ENCODE measurements at regions not wholly inside any gene's neighbourhood (a gene's known extent, or its start where the extent isn't known, plus 50 kb on each side); places are given as distances from the start of the nearest gene placed in this dataset.
A peak's percentile ranks its signal among the peaks of the same experiment; 100 is the strongest.

DNA sequence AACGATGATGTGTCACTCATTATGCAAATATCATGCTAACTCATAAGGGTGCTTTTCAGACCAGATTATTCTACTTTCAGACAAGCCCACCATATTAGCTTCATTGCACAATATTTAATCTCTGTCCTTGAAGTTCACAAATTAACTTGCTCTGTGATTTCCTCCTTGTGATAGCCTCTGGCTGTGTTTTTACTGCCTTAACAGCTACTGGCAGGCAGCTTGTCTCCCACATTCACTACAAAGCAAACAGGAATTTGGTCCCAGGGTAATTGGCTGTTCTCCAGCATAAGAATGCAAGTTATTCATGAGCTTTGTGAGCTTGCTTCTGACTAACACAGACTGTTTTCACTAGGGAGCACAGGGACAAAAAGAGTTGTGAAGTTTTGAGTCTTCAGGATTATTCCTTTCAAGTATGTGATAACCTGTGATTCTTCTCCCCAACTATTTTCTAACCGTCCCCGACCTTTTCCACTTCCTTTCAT lies 87.9 kb upstream of the HMCN1 start:
- peak; percentile 92 for DNase-seq (ENCODE audit: extremely low read depth, low read depth)

DNA sequence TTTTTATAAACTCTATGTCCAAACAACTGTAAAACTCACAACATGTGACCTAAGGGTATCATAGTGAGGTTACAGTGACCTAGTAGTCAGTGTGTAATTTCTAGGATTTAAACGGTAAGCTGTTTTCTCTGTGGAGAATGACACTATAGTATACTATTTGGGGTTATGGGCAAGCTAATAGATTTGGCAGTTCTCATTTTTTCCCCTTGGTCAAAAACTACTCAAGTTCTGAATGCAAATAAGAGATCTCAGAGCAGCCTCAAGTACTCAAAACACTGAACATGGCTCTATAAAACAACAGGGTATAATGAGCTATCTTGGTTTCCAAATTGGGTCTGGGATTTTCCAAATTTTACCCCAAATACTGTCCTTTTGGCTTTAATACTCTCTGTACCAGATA lies 88.5 kb upstream of the HMCN1 start:
- DNase-seq (ENCODE audit: extremely low read depth, low read depth), result no peak

DNA sequence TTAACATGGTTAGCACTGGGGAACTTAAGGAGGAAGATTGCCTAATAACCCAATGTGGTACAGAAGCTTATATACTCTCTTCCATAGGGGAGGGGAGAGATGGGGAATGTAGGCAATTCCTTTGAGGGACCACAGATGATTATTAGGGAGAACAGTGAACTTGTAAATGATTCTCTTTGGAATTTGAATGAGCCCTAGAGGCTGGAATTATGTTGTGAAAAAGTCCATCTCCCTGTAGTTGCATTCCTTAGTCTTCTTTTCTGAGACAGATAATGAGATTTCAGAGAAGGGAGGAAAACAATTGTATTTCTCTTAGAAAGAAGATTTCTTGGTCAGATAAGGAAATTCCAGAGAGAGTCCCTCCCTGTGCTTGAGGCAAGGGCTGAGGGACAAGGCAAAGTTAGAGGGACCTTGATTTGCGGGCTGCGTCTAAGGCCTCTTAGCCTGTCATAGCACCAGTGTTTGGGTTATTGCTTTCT lies 89.0 kb upstream of the HMCN1 start:
- no peak for DNase-seq (ENCODE audit: extremely low read depth, low read depth)

DNA sequence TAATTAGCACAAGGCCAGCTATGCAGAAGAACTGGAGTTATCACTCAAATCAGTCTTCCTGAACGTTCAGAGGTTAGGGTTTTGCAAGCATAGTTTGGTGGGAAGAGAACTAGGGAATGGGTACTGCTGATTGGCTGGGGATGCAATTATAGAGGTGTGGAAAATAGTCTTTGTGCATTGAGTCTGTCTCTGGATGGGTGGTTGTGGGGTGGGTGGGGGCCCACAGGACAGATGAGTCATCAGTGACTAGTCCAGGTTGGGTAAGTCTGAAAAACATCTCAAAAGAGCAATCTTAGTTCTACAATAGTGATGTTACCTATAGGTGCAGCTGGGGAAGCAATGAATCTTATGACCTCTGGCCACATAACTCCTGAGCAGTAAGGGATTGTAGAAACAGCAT lies 89.7 kb upstream of the HMCN1 start:
- no peak for DNase-seq (ENCODE audit: extremely low read depth, low read depth)

DNA sequence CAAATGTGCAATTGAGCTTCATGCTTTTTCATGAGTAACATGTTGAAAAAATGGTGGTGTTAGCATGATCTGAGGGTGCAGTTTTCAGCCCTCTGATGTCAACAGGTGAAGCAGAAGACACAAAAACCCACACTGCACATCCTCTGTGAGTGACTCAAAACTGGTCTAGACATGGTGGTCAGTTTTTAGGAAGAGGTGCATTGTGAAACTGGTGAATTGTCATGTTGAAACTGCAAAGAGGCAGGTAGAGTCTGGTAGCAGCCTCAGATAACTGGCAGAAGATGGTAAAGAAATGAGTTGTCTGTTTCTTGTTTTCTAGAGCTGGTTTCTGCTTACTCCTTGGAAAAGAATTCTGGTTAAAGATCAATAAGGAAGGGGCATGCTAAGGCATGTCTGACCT lies 97.3 kb upstream of the HMCN1 start:
- DNase-seq (ENCODE audit: extremely low read depth, low read depth), result no peak

DNA sequence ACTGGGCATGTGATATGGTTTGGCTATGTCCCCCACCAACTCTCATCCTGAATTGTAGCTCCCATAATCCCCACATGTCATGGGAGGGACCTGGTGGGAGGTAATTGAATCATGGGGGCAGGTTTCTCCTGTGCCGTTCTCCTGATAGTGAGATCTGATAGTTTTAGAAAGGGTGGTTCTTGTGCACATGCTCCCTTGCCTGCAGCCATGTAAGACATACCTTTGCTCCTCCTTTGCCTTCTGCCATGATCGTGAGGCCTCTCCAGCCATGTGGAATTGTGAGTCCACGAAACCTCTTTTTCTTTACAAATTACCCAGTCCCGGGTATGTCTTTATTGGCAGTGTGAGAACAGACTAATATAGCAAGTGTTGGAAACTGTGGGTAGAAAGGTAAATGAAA lies 99.5 kb upstream of the HMCN1 start:
- DNase-seq (ENCODE audit: extremely low read depth, low read depth), result no peak

DNA sequence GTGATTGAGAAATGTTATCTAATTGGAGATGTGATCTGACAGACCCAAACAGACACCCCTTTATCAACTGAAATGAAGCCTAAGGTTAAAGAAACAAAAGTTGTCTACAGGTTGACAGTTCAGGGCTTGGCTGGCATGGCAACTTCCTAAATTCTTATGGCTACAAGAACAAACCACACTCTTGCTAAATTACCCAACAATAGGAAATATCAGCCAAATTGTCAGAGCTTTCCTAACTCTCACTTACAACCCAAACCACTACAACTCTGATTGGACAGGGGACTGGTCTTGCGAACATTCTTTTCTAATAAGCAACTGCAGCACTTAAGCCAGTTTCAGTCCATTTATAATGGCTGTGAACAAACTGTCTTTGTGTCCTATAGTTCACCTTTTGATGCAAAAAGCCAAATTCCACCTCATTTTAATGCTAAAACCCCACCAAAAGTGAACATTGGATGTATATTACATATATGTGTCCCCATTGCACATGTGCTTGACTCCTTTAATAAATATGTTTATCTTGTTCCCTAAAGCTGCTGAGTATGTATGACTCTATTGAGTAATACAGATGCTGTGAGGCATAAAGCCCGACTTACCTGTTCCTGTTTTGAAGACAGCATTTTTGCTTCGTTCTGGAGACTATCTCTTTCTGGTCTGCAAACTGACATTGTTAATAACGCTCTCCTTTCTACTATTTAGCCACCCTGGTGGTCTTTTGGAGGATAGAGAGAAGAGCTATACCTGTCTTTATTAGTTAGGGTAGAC lies 101.3 kb upstream of the HMCN1 start:
- no peak for DNase-seq (ENCODE audit: extremely low read depth, low read depth)

DNA sequence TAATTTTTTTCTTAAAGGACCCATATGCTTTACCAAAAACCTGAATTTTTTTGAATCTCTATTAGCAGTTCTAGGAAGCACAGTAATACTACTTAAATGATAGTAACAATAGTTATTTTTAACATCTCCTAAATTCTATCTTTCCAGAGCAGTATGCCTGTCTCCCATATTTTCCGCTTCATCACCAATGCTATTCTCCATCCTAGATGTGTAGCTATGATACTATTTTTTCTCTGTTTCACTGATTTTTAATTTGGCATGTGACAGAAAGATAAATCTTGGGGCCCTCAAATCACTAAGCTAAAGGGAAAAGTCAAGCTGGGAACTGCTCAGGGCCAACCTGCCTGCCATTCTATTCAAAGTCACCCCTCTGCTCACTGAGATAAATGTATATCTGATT lies 102.3 kb upstream of the HMCN1 start:
- no peak for DNase-seq (ENCODE audit: extremely low read depth, low read depth)

DNA sequence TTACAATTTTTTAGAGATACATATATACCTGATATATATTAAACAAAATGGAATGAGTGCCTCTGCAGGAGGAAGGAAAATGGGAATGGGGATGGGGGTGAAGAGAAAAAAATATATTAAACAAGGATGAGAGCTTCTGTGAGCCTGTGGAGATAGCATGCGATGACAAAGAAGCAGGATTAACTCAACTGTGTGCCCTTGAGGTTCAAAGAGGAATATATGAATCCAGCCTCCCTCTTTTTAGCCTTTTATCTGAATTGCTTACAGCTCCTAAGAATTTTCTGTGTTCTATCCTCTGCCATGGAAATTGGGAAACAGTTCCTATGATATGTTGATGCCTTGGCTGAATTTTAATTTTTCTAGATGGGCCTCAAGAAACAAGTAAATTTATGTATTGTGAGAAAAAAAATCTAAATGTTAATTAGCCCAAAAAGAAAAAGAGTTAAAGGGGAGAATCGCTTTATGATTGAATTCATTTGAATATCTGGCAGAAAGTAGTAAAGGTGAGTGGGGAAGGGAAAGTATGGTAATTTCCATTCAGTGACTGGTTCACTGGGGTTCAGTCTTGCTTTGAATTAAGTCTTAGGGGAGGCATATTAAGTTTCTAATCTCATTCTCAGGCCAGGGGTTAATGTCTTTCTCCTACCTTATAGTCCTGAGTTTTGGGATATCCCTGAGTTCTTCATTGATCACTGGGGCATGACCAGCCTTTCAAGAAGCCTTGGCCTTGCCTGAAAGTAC lies 106.3 kb upstream of the HMCN1 start:
- DNase-seq (ENCODE audit: extremely low read depth, low read depth), result no peak

DNA sequence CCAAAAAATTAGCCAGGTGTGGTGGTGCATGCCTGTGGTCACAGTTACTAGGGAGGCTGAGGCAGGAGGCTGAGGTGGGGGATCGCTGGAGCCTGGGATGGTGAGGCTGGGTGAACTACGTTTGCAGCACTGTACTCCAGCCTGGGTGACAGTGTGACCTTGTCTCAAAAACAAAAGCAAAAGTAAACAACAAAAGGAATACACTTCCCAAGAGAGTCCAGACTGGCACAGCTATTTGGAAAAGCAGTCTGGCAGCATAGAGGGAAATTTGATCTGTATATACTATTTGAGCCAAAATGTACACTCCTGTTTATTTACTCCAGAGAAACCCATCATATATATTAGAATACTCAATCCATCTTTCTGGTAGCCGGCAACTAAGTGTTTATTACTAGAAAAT lies 107.0 kb upstream of the HMCN1 start:
- no peak for DNase-seq (ENCODE audit: extremely low read depth, low read depth)

DNA sequence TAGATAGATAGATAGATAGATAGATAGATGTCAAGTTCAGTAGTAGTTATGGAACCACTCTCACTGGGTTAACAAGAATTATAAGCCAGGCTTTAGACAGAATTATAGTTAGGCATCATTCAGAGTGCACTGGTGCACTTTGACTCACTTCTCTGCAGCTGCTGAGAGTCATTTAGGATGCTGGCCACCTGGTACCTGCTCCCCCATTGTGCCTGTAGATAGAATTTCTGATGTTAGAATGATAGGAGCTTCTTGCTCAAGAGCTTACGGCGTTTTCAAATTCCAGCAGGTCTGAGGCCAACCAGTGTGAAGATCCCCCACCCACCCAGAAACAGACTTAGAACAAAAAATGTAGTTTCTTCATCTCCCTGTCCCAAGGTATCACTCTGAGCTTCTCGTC lies 107.8 kb upstream of the HMCN1 start:
- DNase-seq (ENCODE audit: extremely low read depth, low read depth), result no peak

DNA sequence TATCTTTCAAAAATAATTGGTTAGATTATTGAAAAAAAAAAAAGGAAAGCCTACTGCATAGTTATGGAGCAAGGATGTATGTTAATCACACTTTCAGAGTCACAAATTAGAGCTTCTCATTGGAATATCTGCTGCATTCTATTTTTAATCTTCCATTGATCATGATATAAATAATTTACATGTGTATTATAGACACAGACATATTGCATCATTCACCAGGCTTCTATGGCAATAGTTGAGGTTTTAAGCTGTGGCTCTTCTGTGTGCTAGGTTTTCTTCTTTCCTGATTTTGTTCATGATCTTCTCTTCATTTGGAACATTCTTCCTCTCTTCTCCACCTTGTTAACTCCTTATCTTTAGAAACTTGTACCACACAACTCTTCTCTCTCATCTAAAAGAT lies 123.2 kb upstream of the HMCN1 start:
- DNase-seq (ENCODE audit: extremely low read depth, low read depth), result no peak

DNA sequence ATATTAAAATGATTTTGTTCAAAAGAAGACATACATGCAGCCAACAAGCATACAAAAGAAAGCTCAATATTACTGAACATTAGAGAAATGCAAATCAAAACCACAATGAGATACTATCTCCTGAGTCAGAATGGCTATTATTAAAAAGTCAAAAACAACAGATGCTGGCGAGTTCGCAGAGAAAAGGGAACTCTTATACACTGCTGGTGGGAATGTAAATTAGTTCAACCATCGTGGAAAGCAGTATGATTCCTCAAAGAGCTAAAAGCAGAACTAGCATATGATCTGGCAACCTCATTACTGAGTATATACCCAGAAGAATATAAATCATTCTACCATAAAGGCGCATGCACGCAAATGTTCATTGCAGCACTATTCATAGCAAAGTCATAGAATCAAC lies 126.0 kb upstream of the HMCN1 start:
- no peak for DNase-seq (ENCODE audit: extremely low read depth, low read depth)

DNA sequence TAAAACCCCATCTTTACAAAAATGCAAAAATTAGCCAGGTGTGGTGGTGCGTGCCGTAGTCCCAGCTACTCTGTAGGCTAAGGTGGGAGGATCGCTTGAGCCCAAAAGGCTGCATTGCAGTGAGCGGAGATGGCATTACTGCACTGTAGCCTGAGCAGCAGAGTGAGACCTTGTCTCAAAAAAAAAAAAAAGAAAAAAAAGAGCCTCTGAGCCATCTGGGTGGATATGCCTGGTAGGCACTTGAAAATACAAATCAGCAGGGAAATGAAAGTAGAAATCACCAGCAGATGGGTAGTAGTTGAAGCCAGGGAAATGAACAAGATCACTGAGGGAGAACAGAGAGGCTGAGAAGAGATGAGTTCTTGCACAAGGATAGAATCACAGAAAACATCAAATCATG lies 131.0 kb upstream of the HMCN1 start:
- no peak for DNase-seq (ENCODE audit: extremely low read depth, low read depth)

DNA sequence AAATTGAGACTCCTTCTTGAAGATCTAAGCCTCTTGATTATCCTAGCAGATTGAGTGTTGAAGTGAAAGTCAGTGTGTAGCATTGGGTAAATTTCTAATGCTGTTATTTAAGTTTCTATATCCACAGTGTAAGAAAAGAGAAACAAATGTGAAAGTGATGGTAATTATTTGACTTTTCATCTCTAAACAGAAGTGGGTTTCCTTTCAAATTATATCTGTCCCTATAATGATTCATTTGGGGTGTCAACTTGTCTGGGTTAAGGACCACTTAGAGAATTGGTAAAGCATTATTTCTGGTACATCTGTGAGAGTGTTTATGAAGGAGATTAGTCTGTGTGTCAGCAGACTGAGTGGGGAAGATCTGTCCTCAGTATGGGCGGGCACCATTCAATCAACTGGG lies 133.0 kb upstream of the HMCN1 start:
- DNase-seq (ENCODE audit: extremely low read depth, low read depth), result no peak

DNA sequence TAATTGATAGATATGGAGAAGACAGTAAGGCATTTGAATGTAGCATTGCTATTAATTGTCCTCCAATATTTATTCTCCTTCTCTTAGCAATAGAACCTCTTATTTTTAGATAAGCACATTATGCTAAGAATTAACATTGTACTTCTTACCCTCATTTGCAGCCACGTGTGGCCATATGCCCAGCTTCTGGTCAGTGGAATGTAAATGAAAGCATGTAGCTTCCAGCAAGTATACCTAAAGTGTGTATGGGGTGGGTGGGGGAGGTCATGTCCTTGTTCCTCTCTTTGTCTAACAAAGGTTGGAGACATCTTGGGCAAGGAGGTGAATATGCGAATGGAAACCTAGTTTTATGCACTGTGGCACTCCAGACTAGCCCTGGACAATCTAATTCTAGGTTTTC lies 133.6 kb upstream of the HMCN1 start:
- DNase-seq (ENCODE audit: extremely low read depth, low read depth), result no peak

DNA sequence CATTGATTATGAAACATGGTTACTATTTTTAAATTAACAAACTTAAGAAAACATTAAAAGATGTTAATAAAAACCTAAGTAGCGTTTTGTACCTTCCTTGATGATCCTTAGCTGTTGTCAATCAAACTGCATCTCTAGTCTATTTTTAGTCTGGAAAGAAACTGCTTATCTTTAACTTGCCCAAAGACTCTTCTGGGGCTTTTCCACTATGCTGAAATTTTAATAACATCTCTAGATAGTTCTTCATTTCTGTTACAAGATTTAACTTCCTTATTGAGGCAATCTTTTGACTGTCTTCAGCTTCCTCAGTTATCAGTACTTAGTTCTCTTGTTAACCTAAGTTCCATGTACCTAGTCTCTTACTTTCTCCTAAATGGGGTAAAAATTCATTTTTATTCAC lies 135.9 kb upstream of the HMCN1 start:
- DNase-seq (ENCODE audit: extremely low read depth, low read depth), result no peak

DNA sequence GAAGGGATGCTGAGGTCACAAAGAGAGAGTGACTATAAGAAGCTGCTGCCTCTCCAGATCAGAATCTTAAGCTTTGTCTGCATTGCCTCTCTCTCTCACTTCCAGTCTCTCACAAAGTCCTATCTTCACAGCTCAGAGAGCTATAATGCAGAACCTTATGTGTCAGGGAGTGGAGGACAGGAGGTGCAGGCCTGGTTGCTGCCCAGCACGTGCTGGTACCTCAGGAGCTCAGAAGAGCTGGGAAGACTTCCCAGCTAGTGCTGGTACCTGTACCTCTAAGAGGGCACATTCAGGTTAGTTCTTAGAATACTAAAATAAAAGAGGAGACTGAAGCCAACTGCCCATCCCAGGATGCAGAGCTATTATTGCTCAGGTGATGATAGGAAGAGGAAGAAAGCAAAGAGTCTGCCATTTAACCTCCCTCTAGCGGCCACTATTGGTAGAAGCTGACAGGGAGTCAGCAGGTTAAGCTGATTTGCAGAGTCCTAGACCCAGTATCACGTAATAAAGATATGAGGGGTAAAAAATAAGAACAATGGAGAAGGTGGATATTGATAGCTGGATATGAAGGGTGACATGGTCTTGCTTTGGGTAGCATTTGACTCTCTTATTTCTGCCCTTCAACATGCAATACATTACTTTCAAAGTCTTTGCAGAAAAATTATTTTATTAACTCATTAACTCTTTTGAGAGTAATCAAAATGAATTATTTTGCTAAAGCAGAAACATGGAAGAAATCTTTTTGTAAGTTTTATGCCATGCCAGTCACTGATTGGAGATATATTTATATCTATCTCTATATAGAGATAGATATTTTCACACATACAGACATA lies 138.1 kb upstream of the HMCN1 start:
- DNase-seq (ENCODE audit: extremely low read depth, low read depth), result peak; percentile 66

DNA sequence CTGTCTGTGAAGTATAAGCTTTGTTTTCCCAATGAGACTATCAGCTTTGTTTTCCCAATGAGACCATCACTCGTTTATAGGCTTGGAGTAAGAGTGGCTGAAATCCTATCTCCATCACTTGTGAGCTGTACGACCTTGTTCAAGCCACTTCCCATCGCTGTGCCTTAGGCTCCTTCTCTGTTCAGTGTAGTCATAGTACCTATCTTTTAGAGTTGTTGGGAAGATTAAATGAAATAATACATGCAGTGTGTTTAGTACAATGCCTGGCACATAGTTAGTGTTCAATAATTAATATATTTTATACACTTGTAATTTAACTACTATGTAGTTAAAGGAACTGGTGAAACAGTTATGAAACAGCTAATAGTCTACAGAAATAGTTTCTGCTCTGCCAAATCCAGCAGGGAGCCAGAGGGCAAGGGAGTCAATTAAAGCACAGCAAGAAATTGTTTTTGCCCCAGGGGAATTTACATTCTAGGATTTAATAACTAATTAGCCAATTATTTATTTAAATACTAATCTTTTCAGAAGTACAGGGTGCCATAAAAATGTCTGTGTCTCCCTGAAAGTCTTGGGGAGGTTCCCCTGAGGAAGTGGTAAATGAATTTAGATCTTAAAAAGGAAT lies 139.3 kb upstream of the HMCN1 start:
- no peak for DNase-seq (ENCODE audit: extremely low read depth, low read depth)

DNA sequence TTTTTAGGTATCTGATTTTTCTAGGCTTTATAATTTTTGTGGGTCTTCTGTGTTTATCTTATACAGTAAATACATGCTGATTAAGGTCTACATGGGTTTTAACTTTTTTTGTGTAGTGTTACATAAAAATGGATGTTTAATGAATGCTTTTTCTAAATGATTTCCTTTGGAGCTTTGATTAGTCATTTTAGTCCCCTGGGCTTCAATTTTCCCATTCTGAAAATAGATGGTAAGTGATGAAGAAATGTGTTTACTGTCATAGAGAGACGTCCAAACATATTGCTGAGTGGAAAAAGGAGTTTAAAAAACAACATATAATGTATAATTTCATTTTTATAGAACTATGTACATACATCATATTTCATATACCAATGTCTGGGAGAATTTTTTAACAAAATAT lies 140.9 kb upstream of the HMCN1 start:
- DNase-seq (ENCODE audit: extremely low read depth, low read depth), result no peak

DNA sequence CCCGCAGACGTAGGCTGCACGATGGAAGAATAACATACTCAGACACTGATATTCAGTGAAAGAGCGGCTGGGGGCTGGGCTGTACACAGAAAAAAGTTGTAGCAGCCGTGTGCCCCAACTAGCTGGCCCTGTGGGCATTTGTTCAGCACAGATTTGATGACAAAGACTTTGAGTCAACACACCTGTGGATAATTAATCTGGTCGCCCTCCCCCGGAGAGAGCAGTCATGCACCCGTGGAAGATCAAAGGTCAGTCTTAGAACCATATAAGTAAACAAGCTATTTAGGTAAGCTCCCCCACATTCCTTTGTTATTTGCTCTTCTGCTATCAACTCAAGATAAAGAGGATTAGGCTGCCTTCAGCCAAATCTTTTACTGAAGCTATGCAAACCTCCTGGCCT lies 148.4 kb upstream of the HMCN1 start:
- DNase-seq (ENCODE audit: extremely low read depth, low read depth), result no peak

Measured in NCI-H460 (cell line).